ENCODE measurements at regions not wholly inside any gene's neighbourhood (a gene's known extent, or its start where the extent isn't known, plus 50 kb on each side); places are given as distances from the start of the nearest gene placed in this dataset.

DNA sequence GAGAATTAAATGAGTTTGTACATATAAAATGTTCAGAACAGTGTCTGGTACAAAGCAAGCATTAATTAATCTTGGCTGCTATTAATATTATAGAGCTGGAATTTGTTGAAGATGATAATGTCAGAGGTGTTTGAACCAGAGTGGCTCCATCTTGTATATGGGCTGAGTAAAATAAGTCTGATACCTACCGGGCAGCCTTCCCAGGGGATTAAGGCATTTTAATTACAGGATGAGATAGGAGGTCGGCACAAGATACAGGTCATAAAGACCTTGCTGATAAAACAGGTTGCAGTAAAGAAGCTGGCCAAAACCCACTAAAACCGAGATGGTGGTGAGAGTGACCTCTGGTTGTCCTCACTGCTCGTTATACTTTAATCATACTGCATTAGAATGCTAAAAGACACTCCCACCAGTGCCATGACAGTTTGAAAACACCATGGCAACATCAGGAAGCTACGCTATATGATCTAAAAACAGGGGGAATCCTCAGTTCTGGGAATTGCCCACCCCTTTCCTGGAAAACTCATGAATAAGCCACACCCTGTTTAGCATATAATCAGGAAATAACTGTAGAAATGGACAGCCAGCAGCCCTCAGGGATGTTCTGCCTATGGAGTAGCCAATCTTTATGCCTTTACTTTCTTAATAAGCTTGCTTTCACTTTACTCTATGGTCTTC is 90.2 kb downstream of the PLK2 start:
- TF ChIP-seq JUND (IDR thresholded peaks at IDR 0.05; ENCODE audit: low read depth) = no peak
- in situ Hi-C loops (cut with HindIII; ENCODE audit: low pct_unique_long_range_greater_than_20kb, low sequenced_read_pairs) = no loop called here
- DNase-seq (ENCODE audit: low read depth in 1 of 2, low spot score in 1 of 2) = no peak

DNA sequence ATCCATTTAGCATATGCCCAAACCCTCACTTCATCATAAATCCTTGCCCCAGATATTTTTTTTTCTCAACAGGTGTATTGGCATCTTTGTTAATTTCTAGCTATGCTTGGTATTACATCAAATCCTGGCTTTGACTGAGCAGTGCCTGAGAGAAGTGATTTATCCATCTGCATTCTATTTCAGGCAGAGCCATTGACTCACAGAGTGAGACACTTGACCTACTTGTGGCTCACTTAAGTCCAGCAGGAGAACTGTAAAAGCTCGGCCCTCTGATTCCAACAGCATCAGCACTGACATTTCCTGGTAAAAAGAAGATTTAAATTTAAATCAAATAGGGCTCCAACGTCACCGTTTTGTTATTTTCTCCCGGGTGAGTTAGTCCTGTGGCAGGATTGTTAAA is 93.4 kb downstream of the PLK2 start:
- TF ChIP-seq JUND (IDR thresholded peaks at IDR 0.05; ENCODE audit: low read depth) = no peak
- no peak for DNase-seq (ENCODE audit: low read depth in 1 of 2, low spot score in 1 of 2)
- in situ Hi-C loops (cut with HindIII; ENCODE audit: low pct_unique_long_range_greater_than_20kb, low sequenced_read_pairs) = no loop called here

DNA sequence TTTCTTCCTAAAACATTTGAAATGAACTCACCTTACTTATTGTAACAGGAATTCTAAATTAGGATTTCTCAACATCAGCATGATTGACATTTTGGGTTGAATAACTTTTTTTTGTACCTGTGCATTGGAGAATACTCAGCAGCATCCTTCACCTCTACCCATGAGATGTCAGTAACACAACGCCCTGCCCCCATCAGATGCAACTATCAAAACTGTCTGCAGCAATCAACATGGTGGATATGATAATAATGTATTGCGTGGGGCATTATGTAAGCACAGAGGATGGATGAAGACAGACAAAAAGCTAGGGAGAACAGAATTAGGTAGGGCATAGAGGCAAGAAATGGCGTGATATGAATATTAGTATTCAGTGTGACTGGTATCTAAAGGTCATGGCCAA is 94.1 kb downstream of the PLK2 start:
- no peak for TF ChIP-seq JUND (IDR thresholded peaks at IDR 0.05; ENCODE audit: low read depth)
- in situ Hi-C loops (cut with HindIII; ENCODE audit: low pct_unique_long_range_greater_than_20kb, low sequenced_read_pairs) = no loop called here
- DNase-seq (ENCODE audit: low read depth in 1 of 2, low spot score in 1 of 2) = no peak

DNA sequence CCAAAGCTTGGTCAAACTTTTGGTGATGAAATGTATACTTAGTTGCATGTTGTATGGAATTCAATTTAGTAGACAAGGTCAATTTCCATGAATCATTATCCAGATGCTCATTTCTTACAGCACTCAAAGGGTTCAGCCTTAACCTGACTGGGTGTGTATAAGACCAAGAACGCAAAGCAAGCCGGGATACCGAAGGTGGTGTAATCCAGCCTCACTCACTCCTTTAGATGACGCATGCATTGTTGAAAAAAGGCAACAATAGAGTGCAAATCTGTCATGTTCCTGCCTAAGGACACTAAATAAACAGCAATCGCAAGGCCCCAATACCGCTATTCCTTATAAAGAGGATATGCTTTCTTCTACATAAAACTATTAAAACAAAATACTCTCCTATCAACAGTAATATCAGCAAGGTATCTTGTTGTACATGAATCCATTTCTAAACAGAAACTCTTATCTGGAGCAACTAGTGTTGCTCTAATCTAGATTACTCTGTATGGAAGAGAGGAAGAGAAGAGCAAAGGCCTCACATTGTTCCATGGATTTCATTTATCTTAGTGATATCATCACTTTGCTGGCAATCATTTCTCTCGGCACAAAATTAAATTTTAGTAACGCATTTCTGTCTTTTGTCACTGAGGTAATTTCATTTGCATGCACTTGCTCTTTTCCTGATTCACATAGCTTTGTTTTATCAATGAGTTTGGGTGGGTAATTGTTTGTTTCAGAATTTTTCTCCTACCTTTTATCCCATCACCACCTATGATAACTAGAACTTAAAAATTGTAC is 96.2 kb downstream of the PLK2 start:
- no peak for DNase-seq (ENCODE audit: low read depth in 1 of 2, low spot score in 1 of 2)
- in situ Hi-C loops (cut with HindIII; ENCODE audit: low pct_unique_long_range_greater_than_20kb, low sequenced_read_pairs) = no loop called here
- TF ChIP-seq JUND (IDR thresholded peaks at IDR 0.05; ENCODE audit: low read depth) = no peak

DNA sequence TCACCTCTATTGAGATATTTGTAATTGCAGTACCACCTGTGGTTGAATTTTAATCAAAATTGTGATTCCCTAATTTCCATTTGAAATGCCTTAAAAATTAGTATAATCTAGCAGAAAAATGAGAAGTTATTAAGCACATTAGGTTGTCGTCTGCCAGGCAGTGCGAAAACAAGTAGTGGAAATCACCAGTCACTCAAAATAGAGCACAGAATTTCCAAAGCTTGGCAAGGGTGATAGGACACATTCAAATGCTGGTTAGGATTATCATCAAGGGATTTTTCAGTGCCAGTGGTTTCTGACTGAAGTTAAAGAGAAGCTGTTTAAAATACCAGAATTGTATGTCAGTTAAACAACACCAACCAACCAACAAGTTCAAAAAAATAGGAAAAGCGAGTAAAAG is 97.8 kb downstream of the PLK2 start:
- in situ Hi-C loops (cut with HindIII; ENCODE audit: low pct_unique_long_range_greater_than_20kb, low sequenced_read_pairs) = no loop called here
- no peak for DNase-seq (ENCODE audit: low read depth in 1 of 2, low spot score in 1 of 2)
- no peak for TF ChIP-seq JUND (IDR thresholded peaks at IDR 0.05; ENCODE audit: low read depth)

DNA sequence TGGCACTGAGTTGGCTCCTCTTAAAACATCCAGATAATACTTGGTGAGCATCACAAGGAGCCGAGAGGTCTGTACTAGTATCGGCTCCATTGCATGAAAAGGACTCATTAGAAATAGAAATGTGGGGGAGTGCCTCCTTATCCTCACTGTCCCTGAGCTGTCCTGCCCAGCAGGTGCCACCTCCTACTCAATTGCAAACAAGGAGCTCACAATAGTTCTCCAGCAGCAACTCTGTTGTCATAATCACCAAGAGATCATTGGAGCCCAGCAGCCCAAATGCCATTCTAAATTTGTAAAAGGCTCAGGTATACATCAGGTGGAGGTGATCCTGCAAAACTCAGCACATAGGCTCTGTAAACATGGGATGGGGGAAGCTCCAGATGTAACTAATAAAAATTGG is 99.1 kb downstream of the PLK2 start:
- in situ Hi-C loops (cut with HindIII; ENCODE audit: low pct_unique_long_range_greater_than_20kb, low sequenced_read_pairs) = no loop called here
- DNase-seq (ENCODE audit: low read depth in 1 of 2, low spot score in 1 of 2) = no peak
- no peak for TF ChIP-seq JUND (IDR thresholded peaks at IDR 0.05; ENCODE audit: low read depth)

DNA sequence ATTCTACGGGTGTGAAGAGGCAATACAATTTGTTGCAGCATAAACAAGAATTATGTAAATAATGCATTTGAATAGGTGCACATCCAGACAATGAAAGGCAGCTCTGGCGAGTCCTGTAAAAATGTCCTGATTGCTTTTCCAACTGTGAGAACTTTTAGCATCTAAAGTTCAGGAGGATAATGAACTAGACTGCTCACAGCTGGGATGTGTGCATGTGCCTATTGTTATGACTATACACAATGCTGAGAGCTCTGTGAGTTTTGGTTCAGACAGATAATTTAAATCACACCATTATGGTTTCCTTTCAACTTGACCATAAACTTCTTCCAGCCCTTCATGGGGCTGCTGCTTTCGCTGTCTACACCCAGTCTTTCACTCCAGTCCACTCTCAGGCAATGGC is 99.9 kb downstream of the PLK2 start:
- no peak for TF ChIP-seq JUND (IDR thresholded peaks at IDR 0.05; ENCODE audit: low read depth)
- DNase-seq (ENCODE audit: low read depth in 1 of 2, low spot score in 1 of 2) = no peak
- in situ Hi-C loops (cut with HindIII; ENCODE audit: low pct_unique_long_range_greater_than_20kb, low sequenced_read_pairs) = no loop called here

DNA sequence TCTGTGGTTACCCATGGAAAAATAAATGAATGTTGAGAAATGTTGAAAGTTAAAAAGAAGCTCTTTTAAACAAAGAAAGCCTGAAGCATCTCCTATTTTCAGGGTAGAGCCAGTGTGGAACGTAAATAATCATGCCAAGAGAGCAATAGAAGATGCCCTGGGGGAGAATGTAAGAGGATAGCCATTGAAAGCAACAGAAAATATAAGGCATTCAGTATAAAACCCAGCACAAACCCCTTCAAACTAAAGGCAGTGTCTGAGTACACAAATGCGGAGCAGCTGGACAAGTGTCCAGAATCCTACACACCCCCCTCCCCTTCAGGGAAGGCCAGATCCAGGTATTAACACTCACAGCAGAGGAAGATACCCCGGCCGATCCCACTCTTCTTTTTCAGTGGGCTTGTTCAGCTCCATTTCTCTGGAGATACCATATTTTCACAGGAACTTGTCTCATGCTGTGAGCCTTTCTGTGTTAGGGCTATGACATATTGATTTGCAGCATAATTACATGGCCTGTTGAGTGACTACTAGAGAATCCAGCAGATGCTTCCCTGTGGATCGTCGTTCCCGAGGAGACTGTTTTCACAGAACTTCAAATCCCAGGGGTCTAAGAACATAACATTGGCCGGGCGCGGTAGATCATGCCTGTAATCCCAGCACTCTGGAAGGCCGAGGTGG is 101.2 kb downstream of the PLK2 start:
- DNase-seq (ENCODE audit: low read depth in 1 of 2, low spot score in 1 of 2) = no peak

DNA sequence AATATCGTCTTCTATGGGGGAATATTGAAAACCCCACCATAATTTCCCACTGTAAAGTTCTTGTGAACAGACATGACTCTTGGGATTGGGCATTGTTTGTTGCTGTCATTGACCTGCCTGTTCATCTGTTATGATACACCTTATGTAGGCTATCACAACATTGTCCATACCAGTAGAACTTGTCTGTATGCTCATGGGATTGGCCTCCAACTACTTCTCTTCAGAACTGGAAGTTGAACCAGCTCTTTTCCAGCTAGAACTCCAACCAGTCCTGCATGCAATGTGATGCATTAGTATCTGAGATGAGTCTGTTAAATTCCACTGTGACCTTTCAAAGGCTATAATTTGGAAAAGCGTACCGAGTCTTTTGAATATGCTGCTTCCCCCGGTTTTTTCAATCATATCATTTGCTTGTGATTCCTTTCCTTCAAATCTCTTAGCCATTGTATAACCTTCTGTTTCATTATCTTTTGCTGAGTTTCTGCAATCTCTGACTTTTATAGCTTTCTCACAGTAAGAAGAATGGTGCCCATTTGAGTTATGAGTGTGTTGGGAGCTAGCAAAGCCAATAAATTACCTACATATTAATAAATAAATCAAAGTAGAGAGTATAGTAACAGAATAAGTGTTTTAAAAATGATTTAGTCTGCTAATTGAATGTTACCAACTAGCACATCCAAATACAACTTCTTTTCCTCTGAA is 101.9 kb downstream of the PLK2 start:
- in situ Hi-C loops (cut with HindIII; ENCODE audit: low pct_unique_long_range_greater_than_20kb, low sequenced_read_pairs) = no loop called here

More for the DNA sequence above, 101.2 kb downstream of the PLK2 start:
- TF ChIP-seq JUND (IDR thresholded peaks at IDR 0.05; ENCODE audit: low read depth) = no peak
- in situ Hi-C loops (cut with HindIII; ENCODE audit: low pct_unique_long_range_greater_than_20kb, low sequenced_read_pairs) = no loop called here

DNA sequence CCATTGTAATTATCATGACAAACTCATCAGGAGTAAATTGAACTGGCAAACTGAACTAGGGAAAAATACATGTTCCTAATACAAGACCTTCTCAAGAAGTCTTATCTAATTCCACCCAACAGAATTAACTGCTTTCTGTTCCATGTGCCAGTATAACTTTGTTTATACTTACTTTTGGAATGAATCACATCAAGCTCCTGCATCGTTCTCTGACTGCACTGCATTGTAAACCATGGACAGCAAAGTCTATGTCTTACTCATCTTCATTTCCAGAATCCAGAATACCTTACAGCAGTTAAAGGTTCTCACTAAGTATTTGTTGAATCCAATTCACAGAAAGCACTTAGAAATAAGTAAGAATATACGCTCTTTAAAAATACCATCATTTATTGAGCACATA is 102.8 kb downstream of the PLK2 start:
- in situ Hi-C loops (cut with HindIII; ENCODE audit: low pct_unique_long_range_greater_than_20kb, low sequenced_read_pairs) = no loop called here
- TF ChIP-seq JUND (IDR thresholded peaks at IDR 0.05; ENCODE audit: low read depth) = no peak
- DNase-seq (ENCODE audit: low read depth in 1 of 2, low spot score in 1 of 2) = no peak

More for the DNA sequence above, 101.9 kb downstream of the PLK2 start:
- DNase-seq (ENCODE audit: low read depth in 1 of 2, low spot score in 1 of 2) = no peak
- no peak for TF ChIP-seq JUND (IDR thresholded peaks at IDR 0.05; ENCODE audit: low read depth)

DNA sequence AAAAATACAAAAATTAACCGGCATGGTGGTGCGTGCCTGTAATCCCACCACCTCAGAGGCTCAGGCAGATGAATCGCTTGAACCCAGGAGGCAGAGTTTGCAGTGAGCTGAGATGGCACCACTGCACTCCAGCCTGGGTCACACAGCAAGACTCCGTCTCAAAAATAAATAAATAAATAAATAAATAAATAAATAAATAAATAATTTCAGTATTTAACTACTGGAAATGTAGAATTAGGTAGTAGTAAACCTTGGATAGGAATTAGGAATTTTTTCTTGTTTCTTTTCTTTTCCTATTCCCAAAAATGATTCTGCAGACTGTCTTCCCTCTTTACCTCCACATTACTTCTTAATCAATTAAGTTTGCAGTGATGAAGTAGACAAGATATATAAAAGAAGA is 103.2 kb downstream of the PLK2 start:
- TF ChIP-seq JUND (IDR thresholded peaks at IDR 0.05; ENCODE audit: low read depth) = no peak
- DNase-seq (ENCODE audit: low read depth in 1 of 2, low spot score in 1 of 2) = no peak
- in situ Hi-C loops (cut with HindIII; ENCODE audit: low pct_unique_long_range_greater_than_20kb, low sequenced_read_pairs) = no loop called here

DNA sequence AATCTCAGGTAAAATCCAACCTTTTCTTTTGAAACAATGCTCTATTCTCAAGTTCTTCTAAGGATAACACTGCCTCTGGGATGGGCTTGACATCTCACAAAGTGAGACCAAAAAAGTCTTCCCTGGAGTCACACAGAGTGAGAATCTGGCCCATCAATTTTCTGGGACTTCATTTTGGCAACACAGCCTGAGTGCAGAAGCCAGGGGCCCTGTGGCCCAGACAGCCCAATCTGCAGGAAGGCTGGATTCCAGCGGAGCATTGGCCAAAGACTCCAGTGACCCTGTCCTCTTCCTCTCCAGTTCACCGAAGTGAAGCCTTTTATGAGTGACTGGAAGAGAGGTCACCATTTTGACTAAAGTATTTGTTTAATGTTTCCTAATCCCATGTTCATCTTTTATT is 105.1 kb downstream of the PLK2 start:
- in situ Hi-C loops (cut with HindIII; ENCODE audit: low pct_unique_long_range_greater_than_20kb, low sequenced_read_pairs) = no loop called here
- DNase-seq (ENCODE audit: low read depth in 1 of 2, low spot score in 1 of 2) = peak in 1 of 2 experiments; percentile 71
- TF ChIP-seq JUND (IDR thresholded peaks at IDR 0.05; ENCODE audit: low read depth) = no peak; the same call in 1 of the 2 replicates

Data from T47D (cell line).